ENCODE measurements at regions not wholly inside any gene's neighbourhood (a gene's known extent, or its start where the extent isn't known, plus 50 kb on each side); places are given as distances from the start of the nearest gene placed in this dataset.

GRCh38 chr7:47671358-47671757 is 89.4 kb upstream of the TNS3 start:
- TF ChIP-seq, protein P1, sequence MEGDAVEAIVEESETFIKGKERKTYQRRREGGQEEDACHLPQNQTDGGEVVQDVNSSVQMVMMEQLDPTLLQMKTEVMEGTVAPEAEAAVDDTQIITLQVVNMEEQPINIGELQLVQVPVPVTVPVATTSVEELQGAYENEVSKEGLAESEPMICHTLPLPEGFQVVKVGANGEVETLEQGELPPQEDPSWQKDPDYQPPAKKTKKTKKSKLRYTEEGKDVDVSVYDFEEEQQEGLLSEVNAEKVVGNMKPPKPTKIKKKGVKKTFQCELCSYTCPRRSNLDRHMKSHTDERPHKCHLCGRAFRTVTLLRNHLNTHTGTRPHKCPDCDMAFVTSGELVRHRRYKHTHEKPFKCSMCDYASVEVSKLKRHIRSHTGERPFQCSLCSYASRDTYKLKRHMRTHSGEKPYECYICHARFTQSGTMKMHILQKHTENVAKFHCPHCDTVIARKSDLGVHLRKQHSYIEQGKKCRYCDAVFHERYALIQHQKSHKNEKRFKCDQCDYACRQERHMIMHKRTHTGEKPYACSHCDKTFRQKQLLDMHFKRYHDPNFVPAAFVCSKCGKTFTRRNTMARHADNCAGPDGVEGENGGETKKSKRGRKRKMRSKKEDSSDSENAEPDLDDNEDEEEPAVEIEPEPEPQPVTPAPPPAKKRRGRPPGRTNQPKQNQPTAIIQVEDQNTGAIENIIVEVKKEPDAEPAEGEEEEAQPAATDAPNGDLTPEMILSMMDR (IDR thresholded peaks at IDR 0.05): no peak

GRCh38 chr7:47670729-47671128 is 88.8 kb upstream of the TNS3 start:
- TF ChIP-seq, protein P1 (IDR thresholded peaks at IDR 0.05): no peak

- TF ChIP-seq, protein P1 (IDR thresholded peaks at IDR 0.05): no peak
These were observed 88.0 kb upstream of the TNS3 start for GRCh38 chr7:47669901-47670384.

GRCh38 chr7:47669178-47669891 is 87.4 kb upstream of the TNS3 start:
- TF ChIP-seq, protein P1 (IDR thresholded peaks at IDR 0.05): no peak

DNA sequence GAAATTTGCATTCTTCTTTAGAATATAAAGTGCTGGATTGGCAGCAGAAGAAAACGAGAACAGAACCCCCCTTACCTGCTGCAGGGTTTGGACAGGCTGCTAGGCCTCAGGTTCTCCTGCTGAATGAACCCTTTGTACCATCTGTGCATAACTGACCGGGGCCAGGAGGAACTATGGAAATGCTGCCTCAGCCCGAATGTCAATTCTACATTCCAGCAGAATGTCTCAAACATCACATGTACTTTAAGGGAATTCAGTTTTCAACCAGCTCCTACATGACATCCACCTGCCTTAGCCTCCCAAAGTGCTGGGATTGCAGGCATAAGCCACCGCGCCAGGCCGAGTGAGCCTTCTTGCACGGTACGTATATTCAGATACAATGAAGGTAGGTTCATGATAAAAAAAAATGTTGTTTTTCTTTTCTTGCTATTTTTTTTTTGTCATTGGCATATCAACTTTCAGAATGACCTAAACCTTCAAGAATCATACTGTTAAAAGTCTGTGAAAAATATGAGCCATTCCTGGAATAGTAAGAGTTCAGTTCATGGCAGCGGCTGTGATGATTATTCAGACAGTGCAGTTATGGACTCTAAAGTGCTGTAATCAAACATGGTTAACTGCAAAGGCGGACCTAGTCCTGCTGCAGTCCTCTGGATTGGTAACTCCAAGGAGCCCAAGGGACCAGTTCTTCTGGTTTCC is 84.4 kb upstream of the TNS3 start:
- TF ChIP-seq, protein P1 (IDR thresholded peaks at IDR 0.05): no peak

GRCh38 chr7:47664650-47665195 is 82.8 kb upstream of the TNS3 start:
- TF ChIP-seq, protein P1 (IDR thresholded peaks at IDR 0.05): no peak

DNA sequence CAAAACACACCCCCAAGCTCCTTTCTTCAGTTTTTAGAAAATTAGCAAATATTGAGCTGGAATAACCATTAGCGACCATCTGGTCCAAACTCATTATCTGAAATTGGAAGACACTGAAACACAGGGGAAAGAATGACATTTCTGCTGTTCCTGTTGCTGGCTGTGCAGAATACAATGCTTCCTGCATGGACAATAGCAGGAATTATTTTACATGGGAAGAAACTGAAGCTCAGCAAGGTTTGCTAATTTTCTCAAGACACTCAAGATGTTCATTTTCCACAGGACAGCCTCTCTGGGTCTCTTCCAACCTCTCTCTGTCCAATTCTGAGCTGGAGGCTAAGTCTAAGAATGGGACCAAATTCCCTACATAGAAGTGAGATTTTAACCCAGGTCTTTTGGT is 81.9 kb upstream of the TNS3 start:
- TF ChIP-seq, protein P1 (IDR thresholded peaks at IDR 0.05): no peak

Measured in LNCAP (cell line).